Endothelial cell of umbilical vein (primary cell): ENCODE measurements at regions not wholly inside any gene's neighbourhood (a gene's known extent, or its start where the extent isn't known, plus 50 kb on each side); places are given as distances from the start of the nearest gene placed in this dataset.

Experiments
- BruUV-seq: library from RNA; stranded (reverse); fragments of 400-500 nt; replicated peaks from 2 replicates; lab custom pipeline; 2021; lab: Mats Ljungman, UMichigan
- CTCF ChIA-PET: fragments of 300-600, 350-600 bp; sonication (Branson Sonifier 250); formaldehyde crosslinking; loops from one replicate; lab custom pipeline; 2021; ENCODE audit warnings: antibody characterized with exemption, inconsistent platforms; lab: Charles Lee
- POLR2A ChIA-PET: fragments of 300-600, 350-600 bp; sonication (Branson Sonifier 250); formaldehyde crosslinking; loops from one replicate; lab custom pipeline; 2021; ENCODE audit warnings: antibody characterized with exemption, inconsistent platforms; lab: Charles Lee
- DNase-seq: peaks from one replicate; pipeline ENCODE4 v3.0.0-alpha.2; 2011; ENCODE audit warnings: low read depth, low spot score
- FAIRE-seq: peaks from 2 replicates; lab custom pipeline; 2011; peaks lifted over from hg19 to GRCh38; lab: Jason Lieb, UNC
- H2AFZ ChIP-seq: 2 replicates; pipeline ENCODE4 v1.6.0; 2012; ENCODE audit warnings: low read depth, low read length, control low read depth, inconsistent platforms
- H3K27ac ChIP-seq: 2 replicates; pipeline ENCODE4 v1.5.1; 2011; ENCODE audit warnings: low read depth, mild to moderate bottlenecking, control low read depth, low read length, moderate library complexity; ENCODE audit not compliant: insufficient read depth
- H3K27me3 ChIP-seq, 2 experiments: 2 replicates each; pipeline versions ENCODE4 v1.6.0 to v1.6.1; 2011; ENCODE audit warnings: low read length in 2 of 2, mixed read lengths in 1 of 2; ENCODE audit not compliant: control insufficient read depth in 2 of 2, insufficient read depth in 2 of 2
- H3K36me3 ChIP-seq, 2 experiments: 2 replicates in 1 of 2; 3 replicates in 1 of 2; pipeline ENCODE4 v1.5.1; 2011; ENCODE audit warnings: low read length in 2 of 2, mild to moderate bottlenecking in 1 of 2, moderate library complexity in 1 of 2; ENCODE audit not compliant: control insufficient read depth in 2 of 2, insufficient read depth in 2 of 2; ENCODE audit errors: extremely low read depth in 1 of 2
- H3K4me1 ChIP-seq: 3 replicates; pipeline ENCODE4 v1.5.1; 2011; ENCODE audit warnings: mild to moderate bottlenecking, low read length; ENCODE audit not compliant: control insufficient read depth, insufficient read depth; ENCODE audit errors: extremely low read depth
- H3K4me2 ChIP-seq: 2 replicates; pipeline ENCODE4 v1.6.1; 2011; ENCODE audit warnings: low read length, control low read depth, mixed read lengths; ENCODE audit not compliant: insufficient read depth
- H3K4me3 ChIP-seq, 3 experiments: fragments of 200-600 bp in 1 of 3; sonication (generic), shearing (Covaris generic) in 1 of 3; replicated peaks in 1 of 3; 2 replicates each; pipeline ENCODE4 v1.5.1; 2011 to 2016; ENCODE audit warnings: control low read depth in 3 of 3, low read length in 3 of 3, mild to moderate bottlenecking in 2 of 3, inconsistent platforms in 1 of 3, low read depth in 1 of 3, moderate library complexity in 1 of 3; ENCODE audit not compliant: insufficient read depth in 1 of 3
- H3K79me2 ChIP-seq: 2 replicates; pipeline ENCODE4 v1.6.0; 2012; ENCODE audit warnings: low read length, inconsistent platforms; ENCODE audit not compliant: control insufficient read depth, insufficient read depth
- H3K9ac ChIP-seq: replicated peaks from 2 replicates; pipeline ENCODE3; 2011; ENCODE audit warnings: low read length, control low read depth; ENCODE audit not compliant: insufficient read depth; ENCODE audit errors: extremely low read depth
- H3K9me1 ChIP-seq: replicated peaks from 3 replicates; pipeline ENCODE4 v1.6.0; 2011; ENCODE audit warnings: mild to moderate bottlenecking, low read length; ENCODE audit not compliant: control insufficient read depth, insufficient read depth; ENCODE audit errors: extremely low read depth
- H3K9me3 ChIP-seq: replicated peaks from 2 replicates; pipeline ENCODE4 v1.5.1; 2012; ENCODE audit warnings: low read length, inconsistent platforms; ENCODE audit not compliant: control insufficient read depth, insufficient read depth
- H4K20me1 ChIP-seq: replicated peaks from 2 replicates; pipeline ENCODE3; 2011; ENCODE audit warnings: mild to moderate bottlenecking, low read length; ENCODE audit not compliant: control insufficient read depth, insufficient read depth; ENCODE audit errors: extremely low read depth
- EZH2 ChIP-seq: IDR thresholded peaks from 2 replicates; pipeline ENCODE4 v1.6.1; 2012; ENCODE audit warnings: borderline replicate concordance, low read depth, mild to moderate bottlenecking, moderate library complexity, low read length, inconsistent platforms; ENCODE audit not compliant: severe bottlenecking
- FOS ChIP-seq: IDR thresholded peaks from 2 replicates; pipeline ENCODE4 v1.6.1; 2011; ENCODE audit warnings: mild to moderate bottlenecking, low read length, moderate library complexity, borderline replicate concordance; ENCODE audit not compliant: insufficient read depth
- GATA2 ChIP-seq: IDR thresholded peaks from 2 replicates; pipeline ENCODE4 v1.7.0; 2011; ENCODE audit warnings: low read depth, mild to moderate bottlenecking, moderate library complexity, mixed read lengths, low read length; ENCODE audit not compliant: insufficient read length, insufficient read depth
- JUN ChIP-seq: IDR thresholded peaks from 2 replicates; pipeline ENCODE4 v1.6.1; 2011; ENCODE audit warnings: borderline replicate concordance, low read depth; ENCODE audit not compliant: insufficient read length, insufficient read depth
- MYC ChIP-seq: IDR thresholded peaks from one replicate; pipeline ENCODE4 v1.6.1; 2011; ENCODE audit warnings: mild to moderate bottlenecking, low read depth, low read length
- POLR2A ChIP-seq: IDR thresholded peaks from 2 replicates; pipeline ENCODE4 v1.6.1; 2012; ENCODE audit warnings: low read depth, mild to moderate bottlenecking, control low read depth, low read length
- POLR2AphosphoS5 ChIP-seq: IDR thresholded peaks from 2 replicates; pipeline ENCODE4 v1.6.1; 2012; ENCODE audit warnings: low read depth, mild to moderate bottlenecking, control low read depth, low read length, moderate library complexity; ENCODE audit not compliant: insufficient read depth
- dilution Hi-C: fragments of 300-500 bp; cut with MboI; formaldehyde crosslinking; loops from one replicate; pipeline ENCODE4 v1.15.0; 2019; ENCODE audit warnings: low sequenced_read_pairs; ENCODE audit not compliant: extremely low pct_ligation_motif_present
- intact Hi-C: fragments of 100-400 bp; cut with micrococcal nuclease; formaldehyde crosslinking; loops from one replicate; pipeline ENCODE4 v1.10.0; 2022
- TF ChIP-seq, protein P1 (sequence below), 2 donors: IDR thresholded peaks; 1 replicate in 1 of 2; 2 replicates in 1 of 2; pipeline ENCODE4 v1.5.1; 2011; ENCODE audit warnings: low read length in 2 of 2, mild to moderate bottlenecking in 2 of 2, moderate library complexity in 2 of 2, control low read depth in 1 of 2, inconsistent platforms in 1 of 2, low read depth in 1 of 2; ENCODE audit not compliant: insufficient read depth in 1 of 2; ENCODE audit errors: extremely low read depth in 1 of 2
- TF ChIP-seq, protein P2 (sequence below): IDR thresholded peaks from 2 replicates; pipeline ENCODE4 v1.6.1; 2011; ENCODE audit not compliant: insufficient read depth, insufficient read length

DNA sequence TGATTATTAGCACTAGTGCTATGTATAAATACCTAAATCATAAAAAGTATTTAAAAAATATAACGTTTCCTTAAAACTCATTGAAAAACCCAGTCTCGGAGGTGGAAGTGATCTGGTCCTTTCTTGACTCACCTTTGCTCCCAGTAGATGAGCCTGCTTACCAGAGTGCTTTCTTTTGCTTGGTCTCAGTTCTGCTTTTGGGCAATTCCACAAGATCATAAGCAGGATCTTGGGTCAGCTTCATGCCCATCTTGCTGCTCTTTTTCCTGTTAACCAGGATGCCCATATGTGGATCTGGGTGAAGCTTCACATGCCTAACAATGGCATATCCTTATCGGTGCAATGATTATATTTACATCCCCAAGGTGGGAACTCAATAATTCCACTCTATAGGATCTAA is 332.1 kb upstream of the FAM98A start:
- dilution Hi-C loops (no loop called here), intact Hi-C loops (no loop called here)
- Histone ChIP-seq H3K27me3 (no peaks in the 10 kb centered on the region), H4K20me1 (no peaks in the 10 kb centered on the region), H3K36me3 (no peaks in the 10 kb centered on the region), H3K9me3 (no peaks in the 10 kb centered on the region), H2AFZ (no peak overlapping the region), H3K4me3 (no peak overlapping the region), H3K27ac (no peak overlapping the region), H3K4me2 (no peak overlapping the region), H3K9me1 (no peaks in the 10 kb centered on the region), H3K9ac (no peak overlapping the region), H3K79me2 (no peaks in the 10 kb centered on the region), H3K4me1 (no peaks in the 10 kb centered on the region)
- ChIA-PET CTCF (no interaction called here), POLR2A (no interaction called here)
- BruUV-seq = no TSS peak
- FAIRE-seq (no peak), DNase-seq (no peak)
- TF ChIP-seq MYC = no peak
- no peak for TF ChIP-seq GATA2
- no peak for TF ChIP-seq FOS
- no peak for TF ChIP-seq EZH2
- no peak for TF ChIP-seq POLR2AphosphoS5
- TF ChIP-seq, protein P1, sequence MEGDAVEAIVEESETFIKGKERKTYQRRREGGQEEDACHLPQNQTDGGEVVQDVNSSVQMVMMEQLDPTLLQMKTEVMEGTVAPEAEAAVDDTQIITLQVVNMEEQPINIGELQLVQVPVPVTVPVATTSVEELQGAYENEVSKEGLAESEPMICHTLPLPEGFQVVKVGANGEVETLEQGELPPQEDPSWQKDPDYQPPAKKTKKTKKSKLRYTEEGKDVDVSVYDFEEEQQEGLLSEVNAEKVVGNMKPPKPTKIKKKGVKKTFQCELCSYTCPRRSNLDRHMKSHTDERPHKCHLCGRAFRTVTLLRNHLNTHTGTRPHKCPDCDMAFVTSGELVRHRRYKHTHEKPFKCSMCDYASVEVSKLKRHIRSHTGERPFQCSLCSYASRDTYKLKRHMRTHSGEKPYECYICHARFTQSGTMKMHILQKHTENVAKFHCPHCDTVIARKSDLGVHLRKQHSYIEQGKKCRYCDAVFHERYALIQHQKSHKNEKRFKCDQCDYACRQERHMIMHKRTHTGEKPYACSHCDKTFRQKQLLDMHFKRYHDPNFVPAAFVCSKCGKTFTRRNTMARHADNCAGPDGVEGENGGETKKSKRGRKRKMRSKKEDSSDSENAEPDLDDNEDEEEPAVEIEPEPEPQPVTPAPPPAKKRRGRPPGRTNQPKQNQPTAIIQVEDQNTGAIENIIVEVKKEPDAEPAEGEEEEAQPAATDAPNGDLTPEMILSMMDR (IDR thresholded peaks at IDR 0.05; ENCODE audit: extremely low read depth in 1 of 2, insufficient read depth in 1 of 2, low read depth in 1 of 2, low read length in 2 of 2) = no peak
- TF ChIP-seq, protein P2, sequence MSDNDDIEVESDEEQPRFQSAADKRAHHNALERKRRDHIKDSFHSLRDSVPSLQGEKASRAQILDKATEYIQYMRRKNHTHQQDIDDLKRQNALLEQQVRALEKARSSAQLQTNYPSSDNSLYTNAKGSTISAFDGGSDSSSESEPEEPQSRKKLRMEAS = no peak
- TF ChIP-seq JUN = no peak
- TF ChIP-seq POLR2A = no peak
